M059J (cell line): ENCODE measurements at regions not wholly inside any gene's neighbourhood (a gene's known extent, or its start where the extent isn't known, plus 50 kb on each side); places are given as distances from the start of the nearest gene placed in this dataset.

Experiments
- DNase-seq: peaks from one replicate; pipeline ENCODE4 v3.0.0-alpha.2; 2012; ENCODE audit warnings: low read depth

GRCh38 chr20:50426866-50427718 lies 83.1 kb upstream of the PTPN1 start:
- no peak for DNase-seq

GRCh38 chr20:50427719-50428083 lies 82.5 kb upstream of the PTPN1 start:
- peak; percentile 71 for DNase-seq

- no peak for DNase-seq
These were observed 81.9 kb upstream of the PTPN1 start for GRCh38 chr20:50428097-50428828.

- no peak for DNase-seq
These were observed 80.8 kb upstream of the PTPN1 start for GRCh38 chr20:50429412-50429811.

- no peak for DNase-seq
These were observed 79.1 kb upstream of the PTPN1 start for GRCh38 chr20:50431066-50431450.

- no peak for DNase-seq
These were observed 77.0 kb upstream of the PTPN1 start for GRCh38 chr20:50433001-50433761.

- DNase-seq, result no peak
These were observed 75.9 kb upstream of the PTPN1 start for GRCh38 chr20:50434321-50434652.

- DNase-seq, result peak; percentile 98
These were observed 75.4 kb upstream of the PTPN1 start for GRCh38 chr20:50434653-50435396.

GRCh38 chr20:50435397-50436051 lies 74.7 kb upstream of the PTPN1 start:
- no peak for DNase-seq

- peak; percentile 43 for DNase-seq
These were observed 74.0 kb upstream of the PTPN1 start for GRCh38 chr20:50436052-50436656.

GRCh38 chr20:50436696-50437095 lies 73.5 kb upstream of the PTPN1 start:
- no peak for DNase-seq

- DNase-seq, result peak; percentile 98
These were observed 71.2 kb upstream of the PTPN1 start for GRCh38 chr20:50438986-50439407.

- DNase-seq, result no peak
These were observed 70.4 kb upstream of the PTPN1 start for GRCh38 chr20:50439539-50440453.

- no peak for DNase-seq
These were observed 67.7 kb upstream of the PTPN1 start for GRCh38 chr20:50442512-50442911.

- no peak for DNase-seq
These were observed 64.6 kb upstream of the PTPN1 start for GRCh38 chr20:50445354-50446151.

- DNase-seq, result no peak
These were observed 63.7 kb upstream of the PTPN1 start for GRCh38 chr20:50446351-50447101.

GRCh38 chr20:50447102-50447804 lies 62.9 kb upstream of the PTPN1 start:
- DNase-seq, result no peak

- no peak for DNase-seq
These were observed 62.4 kb upstream of the PTPN1 start for GRCh38 chr20:50447817-50448216.
